ENCODE measurements at regions not wholly inside any gene's neighbourhood (a gene's known extent, or its start where the extent isn't known, plus 50 kb on each side); places are given as distances from the start of the nearest gene placed in this dataset.

GRCh38 chr5:1707467-1707866 is 92.2 kb downstream of the MRPL36 start:
- no peak for DNase-seq (ENCODE audit: low read depth in 2 of 2, low spot score in 1 of 2)

GRCh38 chr5:1706428-1706827 is 93.2 kb downstream of the MRPL36 start:
- DNase-seq (ENCODE audit: low read depth in 2 of 2, low spot score in 1 of 2) = no peak

GRCh38 chr5:1706021-1706420 is 93.6 kb downstream of the MRPL36 start:
- DNase-seq (ENCODE audit: low read depth in 2 of 2, low spot score in 1 of 2) = no peak

- DNase-seq (ENCODE audit: low read depth in 2 of 2, low spot score in 1 of 2) = no peak
Observed at GRCh38 chr5:1704676-1705075, 95.0 kb downstream of the MRPL36 start.

- no peak for DNase-seq (ENCODE audit: low read depth in 2 of 2, low spot score in 1 of 2)
Observed at GRCh38 chr5:1704266-1704665, 95.4 kb downstream of the MRPL36 start.

GRCh38 chr5:1703352-1704050 is 96.1 kb downstream of the MRPL36 start:
- no peak for DNase-seq (ENCODE audit: low read depth in 2 of 2, low spot score in 1 of 2)

- DNase-seq (ENCODE audit: low read depth in 2 of 2, low spot score in 1 of 2) = no peak
Observed at GRCh38 chr5:1702318-1702717, 97.3 kb downstream of the MRPL36 start.

GRCh38 chr5:1701884-1702283 is 97.8 kb downstream of the MRPL36 start:
- no peak for DNase-seq (ENCODE audit: low read depth in 2 of 2, low spot score in 1 of 2)

- no peak for DNase-seq (ENCODE audit: low read depth in 2 of 2, low spot score in 1 of 2)
Observed at GRCh38 chr5:1701216-1701864, 98.3 kb downstream of the MRPL36 start.

GRCh38 chr5:1699394-1699793 is 100.2 kb downstream of the MRPL36 start:
- no peak for DNase-seq (ENCODE audit: low read depth in 2 of 2, low spot score in 1 of 2)

GRCh38 chr5:1698589-1699316 is 100.9 kb downstream of the MRPL36 start:
- no peak for DNase-seq (ENCODE audit: low read depth in 2 of 2, low spot score in 1 of 2)

GRCh38 chr5:1692381-1692780 is 107.3 kb downstream of the MRPL36 start:
- DNase-seq (ENCODE audit: low read depth in 2 of 2, low spot score in 1 of 2) = no peak

GRCh38 chr5:1687301-1687970 is 112.2 kb downstream of the MRPL36 start:
- no peak for DNase-seq (ENCODE audit: low read depth in 2 of 2, low spot score in 1 of 2)

- DNase-seq (ENCODE audit: low read depth in 2 of 2, low spot score in 1 of 2) = no peak
Observed at GRCh38 chr5:1686016-1686802, 113.4 kb downstream of the MRPL36 start.

- DNase-seq (ENCODE audit: low read depth in 2 of 2, low spot score in 1 of 2) = no peak
Observed at GRCh38 chr5:1685066-1685465, 114.6 kb downstream of the MRPL36 start.

- no peak for DNase-seq (ENCODE audit: low read depth in 2 of 2, low spot score in 1 of 2)
Observed at GRCh38 chr5:1681955-1682354, 117.7 kb downstream of the MRPL36 start.

GRCh38 chr5:1673042-1673677 is 126.5 kb downstream of the MRPL36 start:
- DNase-seq (ENCODE audit: low read depth in 2 of 2, low spot score in 1 of 2) = no peak

GRCh38 chr5:1672396-1672795 is 127.2 kb downstream of the MRPL36 start:
- DNase-seq (ENCODE audit: low read depth in 2 of 2, low spot score in 1 of 2) = no peak

- DNase-seq (ENCODE audit: low read depth in 2 of 2, low spot score in 1 of 2) = no peak
Observed at GRCh38 chr5:1671351-1671750, 128.3 kb downstream of the MRPL36 start.

- no peak for DNase-seq (ENCODE audit: low read depth in 2 of 2, low spot score in 1 of 2)
Observed at GRCh38 chr5:1670351-1670750, 129.3 kb downstream of the MRPL36 start.

Data from stimulated activated CD8-positive, alpha-beta memory T cell treated with anti-CD3 and anti-CD28 coated beads, Interleukin-4, amount 100 ng/mL, for 1 hour (primary cell).